ENCODE measurements at regions not wholly inside any gene's neighbourhood (a gene's known extent, or its start where the extent isn't known, plus 50 kb on each side); places are given as distances from the start of the nearest gene placed in this dataset.

GRCh38 chr16:14334366-14335080 is 263.4 kb downstream of the MRTFB start:
- peak; percentile 40 for DNase-seq

- DNase-seq = no peak
Measured at GRCh38 chr16:14333361-14333760, 262.2 kb downstream of the MRTFB start.

- DNase-seq = no peak
Measured at GRCh38 chr16:14331020-14331419, 259.9 kb downstream of the MRTFB start.

GRCh38 chr16:14329727-14330350 is 258.7 kb downstream of the MRTFB start:
- no peak for DNase-seq

- no peak for DNase-seq
Measured at GRCh38 chr16:14325502-14326401, 254.6 kb downstream of the MRTFB start.

- DNase-seq = no peak
Measured at GRCh38 chr16:14324581-14324980, 253.5 kb downstream of the MRTFB start.

GRCh38 chr16:14322186-14322585 is 251.1 kb downstream of the MRTFB start:
- DNase-seq = no peak

- DNase-seq = no peak
Measured at GRCh38 chr16:14321542-14321941, 250.4 kb downstream of the MRTFB start.

- DNase-seq = no peak
Measured at GRCh38 chr16:14320406-14320805, 249.3 kb downstream of the MRTFB start.
